GM18505 (cell line): ENCODE measurements at regions not wholly inside any gene's neighbourhood (a gene's known extent, or its start where the extent isn't known, plus 50 kb on each side); places are given as distances from the start of the nearest gene placed in this dataset.

Experiments
- ATAC-seq: cut with Tn5 transposase; IDR thresholded peaks from one replicate; pipeline ENCODE4 v1.9.1; 2021; ENCODE audit not compliant: unreplicated experiment
- POLR2A ChIP-seq: IDR thresholded peaks from 4 replicates; pipeline ENCODE4 v1.6.1; 2011; ENCODE audit warnings: borderline replicate concordance; ENCODE audit not compliant: insufficient read depth, insufficient read length; ENCODE audit errors: extremely low read depth

- ATAC-seq: no peak
- no peak for TF ChIP-seq POLR2A
These were observed 65.8 kb upstream of the CAMK1G start for GRCh38 chr1:209517681-209518050.

- no peak for ATAC-seq
These were observed 63.7 kb upstream of the CAMK1G start for GRCh38 chr1:209519786-209520185.

GRCh38 chr1:209522826-209523225 lies 60.7 kb upstream of the CAMK1G start:
- no peak for ATAC-seq
- no peak for TF ChIP-seq POLR2A

More at GRCh38 chr1:209519786-209520185, 63.7 kb upstream of the CAMK1G start:
- no peak for TF ChIP-seq POLR2A

- no peak for TF ChIP-seq POLR2A
These were observed 57.4 kb upstream of the CAMK1G start for GRCh38 chr1:209526137-209526536.

GRCh38 chr1:209527372-209527771 lies 56.1 kb upstream of the CAMK1G start:
- no peak for ATAC-seq
- no peak for TF ChIP-seq POLR2A

More at GRCh38 chr1:209526137-209526536, 57.4 kb upstream of the CAMK1G start:
- no peak for ATAC-seq

GRCh38 chr1:209527993-209528717 lies 55.4 kb upstream of the CAMK1G start:
- ATAC-seq: no peak
- TF ChIP-seq POLR2A: no peak

GRCh38 chr1:209529233-209529632 lies 54.3 kb upstream of the CAMK1G start:
- no peak for ATAC-seq
- no peak for TF ChIP-seq POLR2A

GRCh38 chr1:209531006-209531405 lies 52.5 kb upstream of the CAMK1G start:
- no peak for ATAC-seq
- TF ChIP-seq POLR2A: no peak

GRCh38 chr1:209531549-209531948 lies 52.0 kb upstream of the CAMK1G start:
- no peak for ATAC-seq
- TF ChIP-seq POLR2A: no peak
